H1 (cell line): ENCODE measurements at regions not wholly inside any gene's neighbourhood (a gene's known extent, or its start where the extent isn't known, plus 50 kb on each side); places are given as distances from the start of the nearest gene placed in this dataset.

Experiments used
- CTCF ChIA-PET: fragments of 300-600 bp; sonication (Branson Sonifier 250); formaldehyde crosslinking; loops from one replicate; lab custom pipeline; 2021; ENCODE audit not compliant: partially characterized antibody; lab: Charles Lee
- POLR2A ChIA-PET: fragments of 300-600 bp; sonication (Branson Sonifier 250); formaldehyde crosslinking; loops from one replicate; lab custom pipeline; 2021; ENCODE audit warnings: inconsistent platforms; ENCODE audit not compliant: partially characterized antibody; lab: Charles Lee
- DNase-seq, 2 experiments: peaks; one replicate each; pipeline versions ENCODE4 v3.0.0 to v3.0.0-alpha.2; 2010 to 2022; ENCODE audit warnings: low spot score in 2 of 2, low read depth in 1 of 2, mixed read lengths in 1 of 2
- FAIRE-seq: peaks from 2 replicates; lab custom pipeline; 2011; peaks lifted over from hg19 to GRCh38; lab: Jason Lieb, UNC
- H2AFZ ChIP-seq: 2 replicates; pipeline ENCODE4 v1.8.1; 2012; ENCODE audit warnings: low read length, inconsistent platforms
- H2AK5ac ChIP-seq: 2 replicates; pipeline ENCODE4 v1.6.1; 2013; ENCODE audit warnings: low read depth, low read length
- H2BK120ac ChIP-seq: replicated peaks from 2 replicates; pipeline ENCODE3; 2013; ENCODE audit warnings: low read depth, low read length, inconsistent platforms
- H2BK12ac ChIP-seq: 2 replicates; pipeline ENCODE4 v1.6.1; 2013; ENCODE audit warnings: low read depth, low read length
- H2BK15ac ChIP-seq: 2 replicates; pipeline ENCODE4 v1.6.1; 2013; ENCODE audit warnings: low read length
- H2BK20ac ChIP-seq: 2 replicates; pipeline ENCODE4 v1.6.1; 2013; ENCODE audit warnings: low read length
- H2BK5ac ChIP-seq: 2 replicates; pipeline ENCODE4 v1.6.1; 2013; ENCODE audit warnings: low read depth, low read length
- H3K14ac ChIP-seq: 2 replicates; pipeline ENCODE4 v1.6.1; 2013; ENCODE audit warnings: inconsistent platforms; ENCODE audit not compliant: insufficient read length
- H3K18ac ChIP-seq: 2 replicates; pipeline ENCODE4 v1.6.1; 2013; ENCODE audit warnings: low read length; ENCODE audit errors: extremely low read depth
- H3K23ac ChIP-seq: 2 replicates; pipeline ENCODE4 v1.6.1; 2013; ENCODE audit warnings: inconsistent platforms; ENCODE audit not compliant: insufficient read length
- H3K23me2 ChIP-seq: 2 replicates; pipeline ENCODE4 v1.6.1; 2013; ENCODE audit warnings: low read depth, low read length
- H3K27ac ChIP-seq: 2 replicates; pipeline ENCODE4 v1.6.1; 2011; ENCODE audit warnings: low read depth, low read length, inconsistent platforms
- H3K27me3 ChIP-seq, 4 experiments: replicated peaks in 1 of 4; 1 replicate in 1 of 4; 2 replicates in 3 of 4; pipeline versions ENCODE4 v1.6.1 to v1.8.1; 2011 to 2013; ENCODE audit warnings: low read length in 3 of 4, mild to moderate bottlenecking in 3 of 4, inconsistent platforms in 2 of 4, mixed read lengths in 2 of 4, moderate library complexity in 1 of 4; ENCODE audit not compliant: control insufficient read depth in 3 of 4, insufficient read depth in 3 of 4; ENCODE audit errors: extremely low read depth in 1 of 4
- H3K36me3 ChIP-seq, 4 experiments: 2 replicates each; pipeline versions ENCODE4 v1.6.1 to v1.8.1; 2011 to 2013; ENCODE audit warnings: mild to moderate bottlenecking in 4 of 4, low read length in 3 of 4, moderate library complexity in 2 of 4, control low read depth in 1 of 4, inconsistent platforms in 1 of 4; ENCODE audit not compliant: insufficient read depth in 4 of 4, control insufficient read depth in 2 of 4
- H3K4ac ChIP-seq: replicated peaks from 2 replicates; pipeline ENCODE3; 2013; ENCODE audit warnings: low read length, low read depth, mixed read lengths, inconsistent platforms; ENCODE audit not compliant: insufficient read length
- H3K4me1 ChIP-seq, 4 experiments: replicated peaks in 1 of 4; 1 replicate in 1 of 4; 2 replicates in 3 of 4; pipeline versions ENCODE4 v1.6.1 to v1.8.1; 2011 to 2013; ENCODE audit warnings: low read length in 3 of 4, inconsistent platforms in 2 of 4, mixed read lengths in 1 of 4; ENCODE audit not compliant: insufficient read depth in 4 of 4, control insufficient read depth in 3 of 4
- H3K4me2 ChIP-seq, 2 experiments: 2 replicates each; pipeline versions ENCODE4 v1.6.1 to v1.8.1; 2011 to 2013; ENCODE audit warnings: low read depth in 2 of 2, low read length in 2 of 2, control low read depth in 1 of 2, inconsistent platforms in 1 of 2, mild to moderate bottlenecking in 1 of 2; ENCODE audit not compliant: insufficient read depth in 1 of 2
- H3K4me3 ChIP-seq, 4 experiments: fragments of 200-600, 300-600 bp in 1 of 4; sonication (generic), shearing (Covaris generic), sonication (Bioruptor Twin) in 1 of 4; 2 replicates each; pipeline versions ENCODE4 v1.5.1 to v1.8.1; 2011 to 2016; ENCODE audit warnings: low read length in 4 of 4, low read depth in 3 of 4, control low read depth in 2 of 4, inconsistent platforms in 2 of 4, mild to moderate bottlenecking in 2 of 4, mixed read lengths in 1 of 4, moderate library complexity in 1 of 4; ENCODE audit not compliant: insufficient read depth in 2 of 4; ENCODE audit errors: extremely low read depth in 1 of 4
- H3K56ac ChIP-seq: replicated peaks from 2 replicates; pipeline ENCODE3; 2013; ENCODE audit warnings: low read depth, mild to moderate bottlenecking, mixed read lengths, low read length, inconsistent platforms; ENCODE audit not compliant: insufficient read length
- H3K79me1 ChIP-seq: 2 replicates; pipeline ENCODE4 v1.6.1; 2013; ENCODE audit warnings: low read depth, low read length, control low read depth
- H3K79me2 ChIP-seq, 2 experiments: 2 replicates each; pipeline versions ENCODE4 v1.6.1 to v1.8.1; 2012 to 2013; ENCODE audit warnings: low read length in 2 of 2, mild to moderate bottlenecking in 2 of 2, inconsistent platforms in 1 of 2; ENCODE audit not compliant: insufficient read depth in 2 of 2, control insufficient read depth in 1 of 2
- H3K9ac ChIP-seq, 4 experiments: replicated peaks in 1 of 4; 1 replicate in 1 of 4; 2 replicates in 3 of 4; pipeline versions ENCODE4 v1.6.1 to v1.8.1; 2011 to 2013; ENCODE audit warnings: low read depth in 3 of 4, low read length in 3 of 4, control low read depth in 2 of 4, mild to moderate bottlenecking in 2 of 4, moderate library complexity in 2 of 4, inconsistent platforms in 1 of 4; ENCODE audit errors: extremely low read depth in 1 of 4
- H3K9me3 ChIP-seq, 2 experiments: 2 replicates each; pipeline versions ENCODE4 v1.6.1 to v1.8.1; 2012 to 2013; ENCODE audit warnings: mild to moderate bottlenecking in 2 of 2, moderate library complexity in 2 of 2, control low read depth in 1 of 2, inconsistent platforms in 1 of 2, low read depth in 1 of 2, low read length in 1 of 2, mixed read lengths in 1 of 2; ENCODE audit not compliant: insufficient read depth in 2 of 2
- H4K20me1 ChIP-seq, 2 experiments: replicated peaks in 1 of 2; 2 replicates each; pipeline versions ENCODE3 to v1.8.1; 2011 to 2013; ENCODE audit warnings: inconsistent platforms in 2 of 2, low read length in 2 of 2, mild to moderate bottlenecking in 1 of 2; ENCODE audit not compliant: insufficient read depth in 2 of 2, control insufficient read depth in 1 of 2
- H4K5ac ChIP-seq: 2 replicates; pipeline ENCODE4 v1.6.1; 2013; ENCODE audit warnings: low read length, low read depth, mixed read lengths, inconsistent platforms; ENCODE audit not compliant: insufficient read length
- H4K8ac ChIP-seq: 2 replicates; pipeline ENCODE4 v1.8.0; 2013; ENCODE audit warnings: mild to moderate bottlenecking, moderate library complexity, low read length, inconsistent platforms; ENCODE audit not compliant: insufficient read depth; ENCODE audit errors: extremely low read depth
- H4K91ac ChIP-seq: replicated peaks from 2 replicates; pipeline ENCODE3; 2013; ENCODE audit warnings: low read length, mixed read lengths, inconsistent platforms; ENCODE audit not compliant: insufficient read length
- CREB1 ChIP-seq: IDR thresholded peaks from 2 replicates; pipeline ENCODE4 v1.6.1; 2012; ENCODE audit warnings: inconsistent platforms
- EZH2 ChIP-seq: fragments of 200-600 bp; sonication (generic); IDR thresholded peaks from 2 replicates; pipeline ENCODE4 v1.7.1; 2012; ENCODE audit warnings: low read depth, mild to moderate bottlenecking, moderate library complexity, low read length, inconsistent platforms; ENCODE audit not compliant: severe bottlenecking
- TAF1 ChIP-seq: IDR thresholded peaks from 2 replicates; pipeline ENCODE4 v1.6.1; 2011; ENCODE audit warnings: mild to moderate bottlenecking, low read depth, low read length
- WGBS, 2 experiments: shearing (Covaris generic) in 1 of 2; methylation state at CpG; one replicate each; pipeline versions ENCODE4 v1.1.6 to v1.1.7; 2013 to 2015; ENCODE audit warnings: low lambda C conversion rate in 2 of 2, mixed read lengths in 2 of 2, inconsistent platforms in 1 of 2, low coverage in 1 of 2, missing lambda C conversion rate in 1 of 2; ENCODE audit not compliant: insufficient replicate concordance in 2 of 2, insufficient coverage in 1 of 2, insufficient read length in 1 of 2; ENCODE audit errors: extremely low coverage in 1 of 2, missing lambda C conversion rate in 1 of 2; 5-methylcytosine and 5-hydroxymethylcytosine counted together

GRCh38 chr2:121103960-121104359, 181.0 kb downstream of the TFCP2L1 start:
- no peak overlapping the region for H4K8ac ChIP-seq
- no peaks in the 10 kb centered on the region for H3K79me2 ChIP-seq
- H3K4me3 ChIP-seq: no peak overlapping the region
- H3K23me2 ChIP-seq: no peaks in the 10 kb centered on the region
- H4K20me1 ChIP-seq: no peaks in the 10 kb centered on the region
- no peak overlapping the region for H3K56ac ChIP-seq
- no peak overlapping the region for H2BK120ac ChIP-seq
- POLR2A ChIA-PET: interaction anchor here (1.0 to 1.8 kb wide), 2 partner anchors 28 to 29 kb away, joined by 3 to 7 read pairs; no protein-coding TSS in a partner anchor
- no peak for TF ChIP-seq TAF1
- no peak for TF ChIP-seq EZH2
- TF ChIP-seq CREB1: 0 out of 2 replicates have a peak, but pooled peaks have one; percentile 28
- FAIRE-seq: no peak
- DNase-seq: no peak
- H3K27ac ChIP-seq: no peak overlapping the region
- no peaks in the 10 kb centered on the region for H3K79me1 ChIP-seq
- peaks cover 0 to 4% (median 2%) of the 10 kb centered on the region in 4 experiments; a peak in 4 of 7 replicates for H3K4me1 ChIP-seq
- no peak overlapping the region for H2AK5ac ChIP-seq
- no peaks in the 10 kb centered on the region for H3K36me3 ChIP-seq
- peaks cover 0 to 2% (median 0%) of the 10 kb centered on the region in 4 experiments; a peak in 2 of 7 replicates for H3K27me3 ChIP-seq
- no peak overlapping the region for H3K18ac ChIP-seq
- no peak overlapping the region for H4K5ac ChIP-seq
- no peak overlapping the region; the same call in 1 of the 2 replicates for H2BK12ac ChIP-seq
- no peaks in the 10 kb centered on the region for H3K9me3 ChIP-seq
- H2BK5ac ChIP-seq: no peak overlapping the region
- H2BK15ac ChIP-seq: no peak overlapping the region
- H3K4ac ChIP-seq: no peak overlapping the region
- no peak overlapping the region for H3K9ac ChIP-seq
- no peak overlapping the region for H3K14ac ChIP-seq
- CTCF ChIA-PET: interaction anchor here (0.6 to 23.2 kb wide), 8 partner anchors 8 to 252 kb away, joined by 3 to 434 read pairs (median 4); no protein-coding TSS in a partner anchor
- no peak overlapping the region for H4K91ac ChIP-seq
- no peak overlapping the region for H2BK20ac ChIP-seq
- no peak overlapping the region for H3K4me2 ChIP-seq
- WGBS, 2 experiments: 85% methylated on average over 5 of the region's 5 CpGs; no CpG with 5 or more reads in 1 of the 2 experiments
- H3K23ac ChIP-seq: no peak overlapping the region
- H2AFZ ChIP-seq: no peak overlapping the region
